M059J (cell line): ENCODE measurements at regions not wholly inside any gene's neighbourhood (a gene's known extent, or its start where the extent isn't known, plus 50 kb on each side); places are given as distances from the start of the nearest gene placed in this dataset.
A peak's percentile ranks its signal among the peaks of the same experiment; 100 is the strongest.

Source experiments
- DNase-seq: peaks from one replicate; pipeline ENCODE4 v3.0.0-alpha.2; 2012; ENCODE audit warnings: low read depth

- no peak for DNase-seq
Observed at GRCh38 chrX:99717716-99718115, 692.4 kb downstream of the PCDH19 start.

DNA sequence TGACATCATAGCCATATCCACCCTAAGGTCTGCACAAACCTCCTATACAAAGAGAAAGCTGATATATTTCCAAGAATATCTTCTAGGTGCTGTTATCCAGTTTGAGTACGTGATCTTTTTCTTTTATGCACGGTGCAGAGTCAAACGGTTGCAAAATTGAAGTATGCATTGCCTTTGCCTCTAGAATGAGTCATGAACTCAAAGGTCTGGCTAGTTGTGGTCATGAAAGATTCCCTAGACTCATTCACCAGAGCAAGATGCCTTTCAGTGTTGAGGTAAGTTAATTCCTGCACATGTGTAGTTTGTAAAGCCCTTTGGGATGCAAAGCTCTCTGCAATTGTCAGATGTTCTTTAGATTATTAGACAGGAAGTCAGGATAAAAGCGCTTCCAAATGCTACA lies 704.4 kb downstream of the PCDH19 start:
- no peak for DNase-seq

GRCh38 chrX:99703473-99703872 lies 706.6 kb downstream of the PCDH19 start:
- DNase-seq: no peak

- DNase-seq: no peak
Observed at GRCh38 chrX:99698451-99698850, 711.6 kb downstream of the PCDH19 start.

GRCh38 chrX:99663136-99663535 lies 746.9 kb downstream of the PCDH19 start:
- DNase-seq: no peak

DNA sequence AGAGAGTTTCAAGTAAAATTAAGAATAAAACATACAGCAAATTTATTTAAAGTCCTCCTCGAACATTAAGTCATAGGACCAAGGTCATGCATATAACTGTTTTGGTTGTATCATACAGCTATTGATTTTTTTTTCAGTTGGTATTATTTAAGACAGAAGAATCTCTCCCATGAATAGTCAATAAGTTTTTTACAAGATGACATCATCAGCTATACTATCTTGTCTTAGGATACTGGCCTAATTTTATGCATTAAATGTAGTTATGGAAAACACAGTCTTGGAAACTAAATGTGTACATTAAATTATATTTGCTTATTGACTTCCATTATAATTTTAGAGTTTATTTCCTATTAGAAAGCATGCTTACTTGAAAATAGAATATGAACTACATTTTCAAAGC lies 755.9 kb downstream of the PCDH19 start:
- no peak for DNase-seq

- no peak for DNase-seq
Observed at GRCh38 chrX:99653352-99653751, 756.7 kb downstream of the PCDH19 start.

GRCh38 chrX:99613041-99613440 lies 797.0 kb downstream of the PCDH19 start:
- no peak for DNase-seq

- DNase-seq: no peak
Observed at GRCh38 chrX:99603091-99603814, 806.8 kb downstream of the PCDH19 start.

DNA sequence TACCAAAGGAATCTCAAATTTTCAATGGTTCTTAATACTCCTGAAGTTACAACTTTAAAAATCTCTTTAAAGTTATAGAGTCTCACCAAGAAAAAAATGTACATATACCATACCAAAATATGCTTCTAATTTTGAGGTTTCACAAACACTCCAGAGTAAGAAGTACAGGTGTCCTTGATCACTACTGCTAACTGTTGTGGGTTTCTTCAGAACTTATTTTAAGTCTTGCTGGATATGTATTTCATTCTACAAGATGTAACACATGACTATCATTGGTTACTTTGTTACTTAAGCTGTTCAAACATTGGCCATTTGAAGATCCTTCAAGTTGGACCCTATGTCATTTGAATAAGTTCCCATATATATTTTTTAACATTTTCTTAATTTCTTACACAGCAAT lies 808.0 kb downstream of the PCDH19 start:
- DNase-seq: no peak

GRCh38 chrX:99588936-99589335 lies 821.1 kb downstream of the PCDH19 start:
- no peak for DNase-seq

- peak; percentile 0 for DNase-seq
Observed at GRCh38 chrX:99572711-99573110, 837.4 kb downstream of the PCDH19 start.

GRCh38 chrX:99549381-99549780 lies 860.7 kb downstream of the PCDH19 start:
- no peak for DNase-seq

GRCh38 chrX:99522450-99522849 lies 887.6 kb downstream of the PCDH19 start:
- no peak for DNase-seq

GRCh38 chrX:99507768-99508167 lies 902.3 kb downstream of the PCDH19 start:
- no peak for DNase-seq

- DNase-seq: no peak
Observed at GRCh38 chrX:99495453-99495852, 914.6 kb downstream of the PCDH19 start.

- DNase-seq: no peak
Observed at GRCh38 chrX:99494668-99495067, 915.4 kb downstream of the PCDH19 start.

- no peak for DNase-seq
Observed at GRCh38 chrX:99480728-99481127, 929.3 kb downstream of the PCDH19 start.

DNA sequence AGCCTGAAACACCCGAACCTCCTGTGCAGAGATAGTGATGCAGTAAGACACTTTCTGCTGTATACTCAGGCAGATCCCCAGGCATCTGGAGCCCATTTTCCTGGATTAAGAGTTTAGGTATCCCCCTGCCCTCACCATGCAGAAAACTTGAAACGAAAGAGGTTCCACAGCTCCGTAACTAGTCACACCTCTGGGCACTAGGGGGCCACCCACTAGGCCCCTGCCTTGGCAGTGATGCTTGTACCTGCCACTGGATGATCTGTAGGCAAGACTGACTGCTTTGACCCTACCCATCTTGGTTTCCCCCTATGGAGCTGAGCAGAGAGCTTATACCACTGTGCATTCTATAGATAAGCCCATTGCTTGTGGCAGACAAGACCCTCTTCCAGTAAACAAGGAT lies 940.6 kb downstream of the PCDH19 start:
- DNase-seq: no peak

- no peak for DNase-seq
Observed at GRCh38 chrX:99468993-99469392, 941.1 kb downstream of the PCDH19 start.

DNA sequence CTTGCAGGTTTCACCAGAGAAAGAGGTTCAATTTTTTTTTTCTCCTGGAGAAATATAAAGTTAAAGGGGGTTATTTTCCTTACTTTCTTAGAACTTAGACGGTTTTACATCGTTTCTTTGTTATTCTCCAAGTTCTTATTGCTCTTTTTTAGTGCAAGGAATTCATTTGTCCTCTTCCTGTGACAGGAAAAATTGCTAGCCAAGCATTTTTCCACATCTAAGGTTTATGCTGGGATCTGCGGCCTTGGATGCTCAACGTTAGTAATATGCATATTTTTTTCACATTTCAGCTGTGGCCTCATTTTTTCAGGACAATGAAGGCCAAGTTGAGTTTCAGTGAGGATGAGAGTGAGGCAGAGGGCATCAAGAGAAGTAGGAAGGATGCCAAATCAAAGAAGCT lies 948.9 kb downstream of the PCDH19 start:
- no peak for DNase-seq

DNA sequence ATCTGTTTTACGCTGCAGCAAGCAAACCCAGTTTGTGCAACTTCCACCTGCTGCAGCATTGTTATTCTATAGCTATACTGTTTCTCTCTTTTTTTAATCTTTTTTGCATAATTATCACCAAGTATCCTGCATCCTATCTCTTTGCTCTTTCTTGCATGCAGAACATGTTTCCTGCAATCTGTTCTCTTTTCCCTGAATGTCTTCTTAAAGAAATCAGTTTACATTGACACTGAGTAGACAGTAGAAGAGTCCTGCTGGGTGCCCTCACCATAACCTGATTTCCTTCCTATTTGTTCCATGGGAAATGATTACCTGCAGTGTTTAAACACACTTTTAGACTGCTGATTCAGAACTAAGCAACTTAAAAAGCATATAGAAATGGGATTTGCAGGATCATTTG lies 964.7 kb downstream of the PCDH19 start:
- no peak for DNase-seq

DNA sequence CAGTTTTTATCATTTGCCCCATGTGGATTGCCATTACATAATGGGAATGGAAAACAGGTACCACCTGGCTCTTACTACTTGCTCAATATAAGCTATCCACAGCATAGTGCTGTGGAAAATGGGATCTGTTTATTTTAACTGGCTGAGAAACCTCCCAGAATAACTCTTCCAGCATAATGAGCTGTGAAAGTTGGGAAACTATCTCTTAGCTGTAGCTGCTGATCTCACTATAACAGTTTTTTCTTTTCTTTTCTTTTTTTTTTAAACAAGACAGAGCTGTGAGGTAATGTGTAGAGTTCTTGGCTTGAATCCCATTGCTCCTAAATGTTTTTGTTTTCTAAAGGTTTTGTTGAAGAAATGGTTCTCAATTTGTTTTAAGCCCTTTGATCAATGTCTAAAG lies 988.3 kb downstream of the PCDH19 start:
- no peak for DNase-seq

DNA sequence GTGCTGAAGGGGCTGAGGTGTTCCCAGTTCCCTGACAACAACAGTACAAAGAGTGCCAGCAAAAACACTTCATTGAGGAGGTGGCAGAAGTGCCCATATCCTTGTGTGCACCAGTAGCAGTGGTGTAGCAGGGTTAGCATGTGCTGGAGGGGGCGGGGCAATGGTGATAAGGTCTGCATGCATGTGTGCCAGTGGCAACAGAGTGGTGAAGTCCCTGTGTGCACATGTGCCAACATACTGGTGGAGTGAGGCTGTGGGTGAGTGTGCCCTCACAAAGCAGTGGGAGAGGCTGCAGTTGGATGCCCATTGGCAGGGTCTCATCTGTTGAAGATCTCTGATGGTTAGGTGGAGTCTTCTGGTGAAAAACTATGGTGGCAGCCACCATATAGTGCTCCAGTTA lies 994.6 kb downstream of the PCDH19 start:
- DNase-seq: no peak
